ENCODE measurements at regions not wholly inside any gene's neighbourhood (a gene's known extent, or its start where the extent isn't known, plus 50 kb on each side); places are given as distances from the start of the nearest gene placed in this dataset.

GRCh38 chr11:45578316-45578715 lies 87.1 kb downstream of the CHST1 start:
- no peak for TF ChIP-seq POLR2A (IDR thresholded peaks at IDR 0.05)
- no peak for TF ChIP-seq CTCF (IDR thresholded peaks at IDR 0.05)

Measured in heart left ventricle (tissue), 13 donors.